ENCODE measurements at regions not wholly inside any gene's neighbourhood (a gene's known extent, or its start where the extent isn't known, plus 50 kb on each side); places are given as distances from the start of the nearest gene placed in this dataset.
A peak's percentile ranks its signal among the peaks of the same experiment; 100 is the strongest.

GRCh38 chr2:49294225-49294624 lies 139.9 kb upstream of the FSHR start:
- in situ Hi-C loops (cut with HindIII; ENCODE audit: low pct_ligation_motif_present, low pct_unique_long_range_greater_than_20kb, low sequenced_read_pairs) = no loop called here

GRCh38 chr2:49291619-49292018 lies 137.3 kb upstream of the FSHR start:
- no peak for DNase-seq
- in situ Hi-C loops (cut with HindIII; ENCODE audit: low pct_ligation_motif_present, low pct_unique_long_range_greater_than_20kb, low sequenced_read_pairs) = no loop called here

More at GRCh38 chr2:49294225-49294624, 139.9 kb upstream of the FSHR start:
- DNase-seq = no peak

GRCh38 chr2:49289711-49290110 lies 135.4 kb upstream of the FSHR start:
- in situ Hi-C loops (cut with HindIII; ENCODE audit: low pct_ligation_motif_present, low pct_unique_long_range_greater_than_20kb, low sequenced_read_pairs) = no loop called here
- DNase-seq = no peak

GRCh38 chr2:49288902-49289700 lies 134.8 kb upstream of the FSHR start:
- in situ Hi-C loops (cut with HindIII; ENCODE audit: low pct_ligation_motif_present, low pct_unique_long_range_greater_than_20kb, low sequenced_read_pairs) = no loop called here
- no peak for DNase-seq

- no peak for DNase-seq
- in situ Hi-C loops (cut with HindIII; ENCODE audit: low pct_ligation_motif_present, low pct_unique_long_range_greater_than_20kb, low sequenced_read_pairs) = no loop called here
Observed at GRCh38 chr2:49288113-49288705, 133.9 kb upstream of the FSHR start.

GRCh38 chr2:49286726-49287125 lies 132.4 kb upstream of the FSHR start:
- in situ Hi-C loops (cut with HindIII; ENCODE audit: low pct_ligation_motif_present, low pct_unique_long_range_greater_than_20kb, low sequenced_read_pairs) = no loop called here
- no peak for DNase-seq

GRCh38 chr2:49286045-49286444 lies 131.7 kb upstream of the FSHR start:
- in situ Hi-C loops (cut with HindIII; ENCODE audit: low pct_ligation_motif_present, low pct_unique_long_range_greater_than_20kb, low sequenced_read_pairs) = no loop called here
- no peak for DNase-seq

GRCh38 chr2:49278561-49278960 lies 124.2 kb upstream of the FSHR start:
- no peak for DNase-seq
- in situ Hi-C loops (cut with HindIII; ENCODE audit: low pct_ligation_motif_present, low pct_unique_long_range_greater_than_20kb, low sequenced_read_pairs) = no loop called here

GRCh38 chr2:49278141-49278540 lies 123.8 kb upstream of the FSHR start:
- in situ Hi-C loops (cut with HindIII; ENCODE audit: low pct_ligation_motif_present, low pct_unique_long_range_greater_than_20kb, low sequenced_read_pairs) = no loop called here
- no peak for DNase-seq

- in situ Hi-C loops (cut with HindIII; ENCODE audit: low pct_ligation_motif_present, low pct_unique_long_range_greater_than_20kb, low sequenced_read_pairs) = no loop called here
- no peak for DNase-seq
Observed at GRCh38 chr2:49271060-49271606, 116.8 kb upstream of the FSHR start.

- in situ Hi-C loops (cut with HindIII; ENCODE audit: low pct_ligation_motif_present, low pct_unique_long_range_greater_than_20kb, low sequenced_read_pairs) = no loop called here
- no peak for DNase-seq
Observed at GRCh38 chr2:49270091-49270490, 115.8 kb upstream of the FSHR start.

- in situ Hi-C loops (cut with HindIII; ENCODE audit: low pct_ligation_motif_present, low pct_unique_long_range_greater_than_20kb, low sequenced_read_pairs) = no loop called here
- no peak for DNase-seq
Observed at GRCh38 chr2:49265471-49265870, 111.2 kb upstream of the FSHR start.

GRCh38 chr2:49262801-49263560 lies 108.7 kb upstream of the FSHR start:
- in situ Hi-C loops (cut with HindIII; ENCODE audit: low pct_ligation_motif_present, low pct_unique_long_range_greater_than_20kb, low sequenced_read_pairs) = no loop called here
- no peak for DNase-seq

- in situ Hi-C loops (cut with HindIII; ENCODE audit: low pct_ligation_motif_present, low pct_unique_long_range_greater_than_20kb, low sequenced_read_pairs) = no loop called here
- DNase-seq = no peak
Observed at GRCh38 chr2:49261781-49262180, 107.5 kb upstream of the FSHR start.

GRCh38 chr2:49260979-49261538 lies 106.7 kb upstream of the FSHR start:
- in situ Hi-C loops (cut with HindIII; ENCODE audit: low pct_ligation_motif_present, low pct_unique_long_range_greater_than_20kb, low sequenced_read_pairs) = no loop called here
- no peak for DNase-seq

GRCh38 chr2:49259926-49260325 lies 105.6 kb upstream of the FSHR start:
- no peak for DNase-seq
- in situ Hi-C loops (cut with HindIII; ENCODE audit: low pct_ligation_motif_present, low pct_unique_long_range_greater_than_20kb, low sequenced_read_pairs) = no loop called here

GRCh38 chr2:49255409-49255971 lies 101.2 kb upstream of the FSHR start:
- in situ Hi-C loops (cut with HindIII; ENCODE audit: low pct_ligation_motif_present, low pct_unique_long_range_greater_than_20kb, low sequenced_read_pairs) = no loop called here
- peak; percentile 4 for DNase-seq

- DNase-seq = no peak
- in situ Hi-C loops (cut with HindIII; ENCODE audit: low pct_ligation_motif_present, low pct_unique_long_range_greater_than_20kb, low sequenced_read_pairs) = no loop called here
Observed at GRCh38 chr2:49254401-49254800, 100.1 kb upstream of the FSHR start.

- peak; percentile 23 for DNase-seq
Observed at GRCh38 chr2:49251766-49252165, 97.5 kb upstream of the FSHR start.

More at GRCh38 chr2:49251766-49252165, 97.5 kb upstream of the FSHR start:
- in situ Hi-C loops (cut with HindIII; ENCODE audit: low pct_ligation_motif_present, low pct_unique_long_range_greater_than_20kb, low sequenced_read_pairs) = no loop called here

Data from ACHN (cell line).